HEK293 (cell line): ENCODE measurements at regions not wholly inside any gene's neighbourhood (a gene's known extent, or its start where the extent isn't known, plus 50 kb on each side); places are given as distances from the start of the nearest gene placed in this dataset.

ENCODE experiments used
- KLF16 ChIP-seq: fragments of 450-650 bp; formaldehyde crosslinking; IDR thresholded peaks from 2 replicates; pipeline ENCODE4 v1.5.1; 2017; ENCODE audit warnings: missing biosample characterization, missing genetic modification characterization
- KLF8 ChIP-seq: fragments of 450-650 bp; formaldehyde crosslinking; IDR thresholded peaks from 2 replicates; pipeline ENCODE4 v1.5.1; 2016; ENCODE audit warnings: missing biosample characterization, missing genetic modification characterization
- OSR2 ChIP-seq: fragments of 450-650 bp; formaldehyde crosslinking; IDR thresholded peaks from 2 replicates; pipeline ENCODE4 v1.5.1; 2016; ENCODE audit warnings: missing biosample characterization, missing genetic modification characterization
- ZNF677 ChIP-seq: fragments of 450-650 bp; IDR thresholded peaks from 2 replicates; pipeline ENCODE4 v1.5.0; 2018; ENCODE audit warnings: missing biosample characterization, mild to moderate bottlenecking, missing genetic modification characterization, moderate library complexity
- TF ChIP-seq, protein P1 (sequence below): fragments of 450-650 bp; formaldehyde crosslinking; IDR thresholded peaks from 2 replicates; pipeline ENCODE4 v1.5.1; 2016; ENCODE audit warnings: missing biosample characterization, missing genetic modification characterization
- TF ChIP-seq, protein P2 (sequence below): fragments of 450-650 bp; formaldehyde crosslinking; IDR thresholded peaks from 2 replicates; pipeline ENCODE4 v1.5.1; 2016; ENCODE audit warnings: missing biosample characterization, missing genetic modification characterization, low read depth
- TF ChIP-seq, protein P3 (sequence below): fragments of 450-650 bp; formaldehyde crosslinking; IDR thresholded peaks from 2 replicates; pipeline ENCODE4 v1.5.1; 2016; ENCODE audit warnings: missing biosample characterization, missing genetic modification characterization

DNA sequence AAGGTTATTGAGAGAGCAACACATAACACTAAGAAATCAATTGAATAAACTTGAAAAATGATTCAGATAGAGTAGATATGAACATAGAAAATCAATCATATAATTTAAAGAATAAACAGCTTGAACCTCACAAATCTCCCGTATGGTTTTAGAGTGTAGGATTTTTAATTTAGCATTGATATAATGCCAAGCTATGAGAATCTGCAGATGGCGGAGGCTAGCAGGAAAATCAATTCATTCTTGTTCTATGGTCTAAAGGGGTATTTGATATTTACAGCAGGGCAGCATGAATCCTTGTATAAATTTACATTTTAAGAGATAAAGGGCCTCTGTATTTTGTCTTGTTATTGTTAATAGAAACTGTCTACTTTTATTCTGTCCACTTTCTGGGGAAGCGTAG is 797.0 kb downstream of the GALR1 start:
- TF ChIP-seq, protein P1, sequence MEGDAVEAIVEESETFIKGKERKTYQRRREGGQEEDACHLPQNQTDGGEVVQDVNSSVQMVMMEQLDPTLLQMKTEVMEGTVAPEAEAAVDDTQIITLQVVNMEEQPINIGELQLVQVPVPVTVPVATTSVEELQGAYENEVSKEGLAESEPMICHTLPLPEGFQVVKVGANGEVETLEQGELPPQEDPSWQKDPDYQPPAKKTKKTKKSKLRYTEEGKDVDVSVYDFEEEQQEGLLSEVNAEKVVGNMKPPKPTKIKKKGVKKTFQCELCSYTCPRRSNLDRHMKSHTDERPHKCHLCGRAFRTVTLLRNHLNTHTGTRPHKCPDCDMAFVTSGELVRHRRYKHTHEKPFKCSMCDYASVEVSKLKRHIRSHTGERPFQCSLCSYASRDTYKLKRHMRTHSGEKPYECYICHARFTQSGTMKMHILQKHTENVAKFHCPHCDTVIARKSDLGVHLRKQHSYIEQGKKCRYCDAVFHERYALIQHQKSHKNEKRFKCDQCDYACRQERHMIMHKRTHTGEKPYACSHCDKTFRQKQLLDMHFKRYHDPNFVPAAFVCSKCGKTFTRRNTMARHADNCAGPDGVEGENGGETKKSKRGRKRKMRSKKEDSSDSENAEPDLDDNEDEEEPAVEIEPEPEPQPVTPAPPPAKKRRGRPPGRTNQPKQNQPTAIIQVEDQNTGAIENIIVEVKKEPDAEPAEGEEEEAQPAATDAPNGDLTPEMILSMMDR (tag by site-specific recombination): no peak
- TF ChIP-seq KLF16 (tag by site-specific recombination) (no peak), OSR2 (tag by site-specific recombination) (no peak), ZNF677 (no peak), KLF8 (tag by site-specific recombination) (no peak)
- TF ChIP-seq, protein P2, sequence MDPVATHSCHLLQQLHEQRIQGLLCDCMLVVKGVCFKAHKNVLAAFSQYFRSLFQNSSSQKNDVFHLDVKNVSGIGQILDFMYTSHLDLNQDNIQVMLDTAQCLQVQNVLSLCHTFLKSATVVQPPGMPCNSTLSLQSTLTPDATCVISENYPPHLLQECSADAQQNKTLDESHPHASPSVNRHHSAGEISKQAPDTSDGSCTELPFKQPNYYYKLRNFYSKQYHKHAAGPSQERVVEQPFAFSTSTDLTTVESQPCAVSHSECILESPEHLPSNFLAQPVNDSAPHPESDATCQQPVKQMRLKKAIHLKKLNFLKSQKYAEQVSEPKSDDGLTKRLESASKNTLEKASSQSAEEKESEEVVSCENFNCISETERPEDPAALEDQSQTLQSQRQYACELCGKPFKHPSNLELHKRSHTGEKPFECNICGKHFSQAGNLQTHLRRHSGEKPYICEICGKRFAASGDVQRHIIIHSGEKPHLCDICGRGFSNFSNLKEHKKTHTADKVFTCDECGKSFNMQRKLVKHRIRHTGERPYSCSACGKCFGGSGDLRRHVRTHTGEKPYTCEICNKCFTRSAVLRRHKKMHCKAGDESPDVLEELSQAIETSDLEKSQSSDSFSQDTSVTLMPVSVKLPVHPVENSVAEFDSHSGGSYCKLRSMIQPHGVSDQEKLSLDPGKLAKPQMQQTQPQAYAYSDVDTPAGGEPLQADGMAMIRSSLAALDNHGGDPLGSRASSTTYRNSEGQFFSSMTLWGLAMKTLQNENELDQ: no peak
- TF ChIP-seq, protein P3, sequence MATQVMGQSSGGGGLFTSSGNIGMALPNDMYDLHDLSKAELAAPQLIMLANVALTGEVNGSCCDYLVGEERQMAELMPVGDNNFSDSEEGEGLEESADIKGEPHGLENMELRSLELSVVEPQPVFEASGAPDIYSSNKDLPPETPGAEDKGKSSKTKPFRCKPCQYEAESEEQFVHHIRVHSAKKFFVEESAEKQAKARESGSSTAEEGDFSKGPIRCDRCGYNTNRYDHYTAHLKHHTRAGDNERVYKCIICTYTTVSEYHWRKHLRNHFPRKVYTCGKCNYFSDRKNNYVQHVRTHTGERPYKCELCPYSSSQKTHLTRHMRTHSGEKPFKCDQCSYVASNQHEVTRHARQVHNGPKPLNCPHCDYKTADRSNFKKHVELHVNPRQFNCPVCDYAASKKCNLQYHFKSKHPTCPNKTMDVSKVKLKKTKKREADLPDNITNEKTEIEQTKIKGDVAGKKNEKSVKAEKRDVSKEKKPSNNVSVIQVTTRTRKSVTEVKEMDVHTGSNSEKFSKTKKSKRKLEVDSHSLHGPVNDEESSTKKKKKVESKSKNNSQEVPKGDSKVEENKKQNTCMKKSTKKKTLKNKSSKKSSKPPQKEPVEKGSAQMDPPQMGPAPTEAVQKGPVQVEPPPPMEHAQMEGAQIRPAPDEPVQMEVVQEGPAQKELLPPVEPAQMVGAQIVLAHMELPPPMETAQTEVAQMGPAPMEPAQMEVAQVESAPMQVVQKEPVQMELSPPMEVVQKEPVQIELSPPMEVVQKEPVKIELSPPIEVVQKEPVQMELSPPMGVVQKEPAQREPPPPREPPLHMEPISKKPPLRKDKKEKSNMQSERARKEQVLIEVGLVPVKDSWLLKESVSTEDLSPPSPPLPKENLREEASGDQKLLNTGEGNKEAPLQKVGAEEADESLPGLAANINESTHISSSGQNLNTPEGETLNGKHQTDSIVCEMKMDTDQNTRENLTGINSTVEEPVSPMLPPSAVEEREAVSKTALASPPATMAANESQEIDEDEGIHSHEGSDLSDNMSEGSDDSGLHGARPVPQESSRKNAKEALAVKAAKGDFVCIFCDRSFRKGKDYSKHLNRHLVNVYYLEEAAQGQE (tag by site-specific recombination): no peak
